Mucosa of descending colon (tissue), 3 donors: ENCODE measurements at regions not wholly inside any gene's neighbourhood (a gene's known extent, or its start where the extent isn't known, plus 50 kb on each side); places are given as distances from the start of the nearest gene placed in this dataset.

ENCODE experiments used
- ATAC-seq: fragments of 200-7000 bp; cut with Tn5 transposase; one replicate; pipeline ENCODE4 v1.9.1; 2020; ENCODE audit warnings: mild to moderate bottlenecking, moderate library complexity
- DNase-seq, 3 donors: peaks; one replicate each; pipeline ENCODE4 v3.0.0-alpha.2; 2020
- H3K36me3 ChIP-seq: fragments of 200-600 bp; one replicate; pipeline ENCODE4 v1.8.0; 2021; ENCODE audit warnings: low read depth, mild to moderate bottlenecking
- H3K4me1 ChIP-seq: fragments of 200-600 bp; one replicate; pipeline ENCODE4 v1.8.0; 2021; ENCODE audit warnings: low read depth, mild to moderate bottlenecking
- H3K4me3 ChIP-seq: fragments of 200-600 bp; one replicate; pipeline ENCODE4 v1.8.0; 2021; ENCODE audit warnings: mild to moderate bottlenecking
- H3K9me3 ChIP-seq: fragments of 200-600 bp; one replicate; pipeline ENCODE4 v1.8.0; 2021; ENCODE audit warnings: mild to moderate bottlenecking
- intact Hi-C, 2 donors: fragments of 100-400 bp; cut with DNase I in 1 of 2; cut with micrococcal nuclease in 1 of 2; formaldehyde crosslinking; loops; one replicate each; pipeline versions ENCODE4 v1.11.0 to v1.11.1; 2022; cut with DNase I, micrococcal nuclease
- TF ChIP-seq, protein P1 (sequence below): fragments of 200-600 bp; IDR thresholded peaks from one replicate; pipeline ENCODE4 v1.8.0; 2022; ENCODE audit warnings: antibody characterized with exemption, mild to moderate bottlenecking
- donor health status: DM: no; HTN: no; CAD: no; lungs with moderate emphysema.
- donor health status: DM: no; HTN: no; CAD: no.
- donor health status: DM: no; HTN: yes; CAD: no.

DNA sequence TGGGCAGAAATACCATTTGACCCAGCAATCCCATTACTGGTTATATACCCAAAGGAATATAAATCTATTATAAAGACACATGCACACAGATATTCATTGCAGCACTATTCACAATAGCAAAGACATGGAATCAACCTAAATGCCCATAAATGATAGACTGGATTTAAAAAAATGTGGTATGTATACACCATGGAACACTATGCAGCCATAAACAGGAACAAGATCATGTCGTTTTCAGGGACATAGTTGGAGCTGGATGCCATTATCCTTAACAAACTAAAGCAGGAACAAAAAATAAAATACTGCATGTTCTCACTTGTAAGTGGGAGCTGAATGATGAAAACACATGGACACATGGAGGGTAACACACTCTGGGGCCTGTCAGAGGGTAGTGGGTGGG lies 335.6 kb downstream of the BTG1 start:
- H3K4me1 ChIP-seq = no peaks in the 10 kb centered on the region
- TF ChIP-seq, protein P1, sequence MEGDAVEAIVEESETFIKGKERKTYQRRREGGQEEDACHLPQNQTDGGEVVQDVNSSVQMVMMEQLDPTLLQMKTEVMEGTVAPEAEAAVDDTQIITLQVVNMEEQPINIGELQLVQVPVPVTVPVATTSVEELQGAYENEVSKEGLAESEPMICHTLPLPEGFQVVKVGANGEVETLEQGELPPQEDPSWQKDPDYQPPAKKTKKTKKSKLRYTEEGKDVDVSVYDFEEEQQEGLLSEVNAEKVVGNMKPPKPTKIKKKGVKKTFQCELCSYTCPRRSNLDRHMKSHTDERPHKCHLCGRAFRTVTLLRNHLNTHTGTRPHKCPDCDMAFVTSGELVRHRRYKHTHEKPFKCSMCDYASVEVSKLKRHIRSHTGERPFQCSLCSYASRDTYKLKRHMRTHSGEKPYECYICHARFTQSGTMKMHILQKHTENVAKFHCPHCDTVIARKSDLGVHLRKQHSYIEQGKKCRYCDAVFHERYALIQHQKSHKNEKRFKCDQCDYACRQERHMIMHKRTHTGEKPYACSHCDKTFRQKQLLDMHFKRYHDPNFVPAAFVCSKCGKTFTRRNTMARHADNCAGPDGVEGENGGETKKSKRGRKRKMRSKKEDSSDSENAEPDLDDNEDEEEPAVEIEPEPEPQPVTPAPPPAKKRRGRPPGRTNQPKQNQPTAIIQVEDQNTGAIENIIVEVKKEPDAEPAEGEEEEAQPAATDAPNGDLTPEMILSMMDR = no peak
- no peaks in the 10 kb centered on the region for H3K36me3 ChIP-seq
- H3K4me3 ChIP-seq = no peak overlapping the region
- peaks cover 12% of the 10 kb centered on the region for H3K9me3 ChIP-seq
- ATAC-seq (no peak), DNase-seq (no peak)
- intact Hi-C loops = loop anchor here in 1 of 2 donors (10.0 kb wide), 1 partner anchor 335 kb away; the partner anchor contains the start of gene BTG1

DNA sequence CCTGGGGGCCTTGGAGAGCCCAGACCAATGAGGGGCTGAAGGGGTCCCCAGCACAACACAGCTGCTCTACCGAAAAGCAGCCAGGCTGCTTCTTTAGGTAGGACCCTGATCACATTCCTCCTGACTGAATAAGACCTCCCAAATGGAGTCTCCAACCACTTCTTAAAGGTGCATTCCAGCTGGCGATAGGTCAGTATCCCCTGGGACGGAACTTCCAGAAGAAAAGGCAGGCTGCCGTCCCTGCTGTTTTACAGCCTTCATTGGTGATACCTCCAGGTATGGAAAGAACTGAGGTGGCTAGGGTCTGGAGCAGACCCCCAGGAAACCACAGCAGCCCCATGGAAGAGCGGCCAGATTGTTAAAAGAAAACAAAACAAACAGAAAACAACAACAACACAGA lies 340.6 kb downstream of the BTG1 start:
- no peak for DNase-seq
- TF ChIP-seq, protein P1 = no peak
- Histone ChIP-seq H3K36me3 (no peaks in the 10 kb centered on the region), H3K4me3 (no peak overlapping the region), H3K4me1 (no peaks in the 10 kb centered on the region), H3K9me3 (peaks cover 12% of the 10 kb centered on the region)
- intact Hi-C loops = no loop called here
- ATAC-seq = no peak

DNA sequence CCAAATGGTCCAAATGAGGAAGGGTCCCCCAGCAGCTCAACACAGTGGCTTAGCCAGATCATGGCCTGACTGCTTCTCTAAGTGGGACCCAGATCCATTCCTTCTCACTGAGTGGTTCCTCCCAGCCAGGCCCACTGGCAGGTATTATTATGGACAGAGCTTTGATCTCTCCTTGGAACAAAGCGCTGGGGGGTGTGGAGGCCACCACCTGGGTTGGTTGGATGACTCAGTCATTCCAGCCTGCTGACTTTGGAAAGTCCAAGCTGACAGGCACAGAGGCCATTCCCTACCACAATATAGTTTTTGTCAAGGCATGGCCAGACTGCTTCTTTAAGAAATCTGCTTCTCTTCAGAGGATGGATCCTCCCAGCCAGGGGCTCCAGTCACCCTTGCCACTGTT lies 341.1 kb downstream of the BTG1 start:
- Histone ChIP-seq H3K4me3 (no peak overlapping the region), H3K9me3 (peaks cover 12% of the 10 kb centered on the region), H3K36me3 (no peaks in the 10 kb centered on the region), H3K4me1 (no peaks in the 10 kb centered on the region)
- TF ChIP-seq, protein P1 = no peak
- intact Hi-C loops = no loop called here
- DNase-seq (no peak), ATAC-seq (no peak)

DNA sequence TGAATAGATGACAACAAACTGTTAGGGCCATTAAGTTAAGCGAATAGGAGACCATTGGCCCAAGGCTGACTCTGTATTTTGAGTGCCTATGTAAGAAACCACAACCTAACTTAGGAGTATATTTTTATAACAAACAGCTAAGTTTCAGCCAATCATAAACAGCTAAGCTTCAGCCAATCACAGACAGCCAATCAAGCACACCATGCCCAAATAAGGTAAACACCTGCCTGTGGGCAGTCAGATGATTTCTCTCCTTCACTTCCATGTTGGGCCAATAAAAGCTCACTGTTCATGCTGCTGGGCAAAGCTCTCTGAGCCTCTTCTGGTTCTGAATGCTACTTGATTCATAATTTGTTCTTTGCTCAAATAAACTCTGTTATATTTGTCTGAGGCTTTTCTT lies 344.6 kb downstream of the BTG1 start:
- intact Hi-C loops = no loop called here
- no peaks in the 10 kb centered on the region for H3K9me3 ChIP-seq
- no peaks in the 10 kb centered on the region for H3K4me1 ChIP-seq
- H3K4me3 ChIP-seq = no peak overlapping the region
- H3K36me3 ChIP-seq = no peaks in the 10 kb centered on the region
- ATAC-seq (no peak), DNase-seq (no peak)
- TF ChIP-seq, protein P1 = no peak

DNA sequence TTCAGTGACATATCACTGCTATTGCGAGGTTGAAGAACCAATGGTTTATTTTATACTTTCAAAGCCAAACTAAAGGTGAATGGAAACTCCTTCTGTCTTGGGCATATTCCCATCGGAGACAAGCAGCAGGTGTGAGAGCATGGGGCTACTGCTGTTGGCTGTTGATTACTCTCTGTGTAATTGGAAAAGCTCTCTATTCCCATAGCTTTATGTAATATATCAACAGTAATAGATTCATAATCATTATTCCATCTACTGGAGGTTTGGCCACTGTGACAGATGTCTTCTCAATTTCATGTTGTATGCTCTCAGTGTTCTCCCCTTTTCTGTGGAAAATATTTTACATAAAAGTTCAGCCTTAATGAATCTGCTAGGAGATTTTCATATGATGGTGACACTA lies 352.0 kb downstream of the BTG1 start:
- no peaks in the 10 kb centered on the region for H3K36me3 ChIP-seq
- H3K4me3 ChIP-seq = no peak overlapping the region
- TF ChIP-seq, protein P1 = no peak
- H3K9me3 ChIP-seq = no peaks in the 10 kb centered on the region
- ATAC-seq (no peak), DNase-seq (no peak)
- no peaks in the 10 kb centered on the region for H3K4me1 ChIP-seq
- intact Hi-C loops = no loop called here

DNA sequence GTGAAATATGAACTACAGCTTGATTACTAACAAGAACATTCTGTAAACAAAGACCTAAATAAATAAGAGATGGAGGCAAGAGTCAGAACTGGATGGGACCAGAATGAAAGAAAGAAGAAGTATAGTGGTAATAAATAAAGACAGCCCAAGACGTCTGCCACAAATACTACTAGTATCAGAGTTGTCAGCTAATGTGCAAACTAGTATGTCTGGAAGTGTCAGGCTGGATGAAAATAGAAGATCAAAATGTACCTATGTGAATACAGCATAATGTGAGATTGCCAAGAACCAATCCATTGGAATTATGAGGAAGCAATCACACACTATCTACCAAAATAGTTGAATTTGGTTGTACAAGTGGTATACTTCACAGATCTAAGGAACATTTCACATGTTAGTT lies 353.0 kb downstream of the BTG1 start:
- DNase-seq (no peak), ATAC-seq (no peak)
- Histone ChIP-seq H3K4me3 (no peak overlapping the region), H3K9me3 (no peaks in the 10 kb centered on the region), H3K4me1 (no peaks in the 10 kb centered on the region), H3K36me3 (no peaks in the 10 kb centered on the region)
- TF ChIP-seq, protein P1 = no peak
- intact Hi-C loops = no loop called here
